ENCODE measurements at regions not wholly inside any gene's neighbourhood (a gene's known extent, or its start where the extent isn't known, plus 50 kb on each side); places are given as distances from the start of the nearest gene placed in this dataset.

GRCh38 chr2:120600335-120600734 lies 135.3 kb upstream of the GLI2 start:
- no peaks in the 10 kb centered on the region for H3K36me3 ChIP-seq
- H3K27ac ChIP-seq, result no peak overlapping the region
- peaks cover 0 to 3% of the 10 kb centered on the region in 2 donors for H3K27me3 ChIP-seq
- H3K4me1 ChIP-seq, result peaks cover 0 to 26% (median 9%) of the 10 kb centered on the region in 4 donors
- no peak for TF ChIP-seq POLR2A (IDR thresholded peaks at IDR 0.05)
- TF ChIP-seq CTCF (IDR thresholded peaks at IDR 0.05), result no peak
- DNase-seq (ENCODE audit: low spot score in 2 of 2), result no peak
- WGBS, 2 donors, result 96% methylated on average over 7 of the region's 7 CpGs
- H3K9me3 ChIP-seq, result no peaks in the 10 kb centered on the region
- H3K4me3 ChIP-seq, result no peak overlapping the region

DNA sequence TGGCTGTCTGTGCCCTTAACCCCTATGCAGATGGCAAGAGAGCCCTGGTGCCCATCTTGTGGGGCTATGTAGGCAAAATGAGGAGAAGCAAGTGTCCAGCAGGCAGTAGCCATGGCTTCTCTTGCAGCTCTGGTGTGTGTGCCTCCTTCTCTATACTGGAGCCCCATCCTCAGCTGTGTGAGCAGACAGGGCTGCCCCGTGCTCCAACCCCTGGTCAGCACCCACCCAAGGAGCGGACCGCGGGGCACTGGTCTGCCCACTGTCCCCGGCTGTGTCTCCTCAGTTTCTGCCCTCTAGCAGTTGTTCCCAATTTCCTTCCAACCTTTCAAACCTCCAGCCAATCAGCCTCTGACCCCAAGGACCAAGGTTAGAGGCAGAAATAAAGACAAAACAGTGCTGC lies 134.9 kb upstream of the GLI2 start:
- DNase-seq (ENCODE audit: low spot score in 2 of 2), result no peak
- TF ChIP-seq CTCF (IDR thresholded peaks at IDR 0.05), result no peak
- TF ChIP-seq EP300 (IDR thresholded peaks at IDR 0.05), result no peak
- TF ChIP-seq POLR2A (IDR thresholded peaks at IDR 0.05), result no peak

GRCh38 chr2:120601566-120601965 lies 134.1 kb upstream of the GLI2 start:
- Histone ChIP-seq H3K4me3 (no peak overlapping the region), H3K9me3 (no peaks in the 10 kb centered on the region), H3K4me1 (peaks cover 0 to 14% (median 6%) of the 10 kb centered on the region in 4 donors), H3K27me3 (peaks cover 0 to 3% of the 10 kb centered on the region in 2 donors), H3K36me3 (no peaks in the 10 kb centered on the region), H3K27ac (no peak overlapping the region)
- DNase-seq (ENCODE audit: low spot score in 2 of 2), result no peak
- no peak for TF ChIP-seq POLR2A (IDR thresholded peaks at IDR 0.05)
- TF ChIP-seq EP300 (IDR thresholded peaks at IDR 0.05), result no peak
- TF ChIP-seq CTCF (IDR thresholded peaks at IDR 0.05), result no peak
- 88 to 97% methylated on average over 8 of the region's 9 CpGs for WGBS, 2 donors

More for the DNA sequence above, 134.9 kb upstream of the GLI2 start:
- no peak overlapping the region for H3K27ac ChIP-seq
- H3K4me3 ChIP-seq, result no peak overlapping the region
- 90 to 91% methylated on average over 5 of the region's 5 CpGs for WGBS, 2 donors
- peaks cover 0 to 22% (median 9%) of the 10 kb centered on the region in 4 donors for H3K4me1 ChIP-seq
- no peaks in the 10 kb centered on the region for H3K36me3 ChIP-seq
- H3K27me3 ChIP-seq, result peaks cover 0 to 3% of the 10 kb centered on the region in 2 donors
- H3K9me3 ChIP-seq, result no peaks in the 10 kb centered on the region

GRCh38 chr2:120602251-120602650 lies 133.4 kb upstream of the GLI2 start:
- no peaks in the 10 kb centered on the region for H3K36me3 ChIP-seq
- 88 to 92% methylated on average over 7 of the region's 7 CpGs for whole genome bisulfite sequencing, 2 donors
- H3K4me3 ChIP-seq, result no peak overlapping the region
- H3K27ac ChIP-seq, result no peak overlapping the region
- H3K27me3 ChIP-seq, result peaks cover 0 to 3% of the 10 kb centered on the region in 2 donors
- peaks cover 0 to 12% (median 5%) of the 10 kb centered on the region in 4 donors for H3K4me1 ChIP-seq
- no peaks in the 10 kb centered on the region for H3K9me3 ChIP-seq
- DNase-seq (ENCODE audit: low spot score in 2 of 2), result no peak
- TF ChIP-seq CTCF (IDR thresholded peaks at IDR 0.05) (no peak), EP300 (IDR thresholded peaks at IDR 0.05) (no peak), POLR2A (IDR thresholded peaks at IDR 0.05) (no peak)

GRCh38 chr2:120604767-120605166 lies 130.9 kb upstream of the GLI2 start:
- Histone ChIP-seq H3K27ac (no peak overlapping the region), H3K4me1 (peaks cover 0 to 7% (median 0%) of the 10 kb centered on the region in 4 donors), H3K4me3 (no peak overlapping the region), H3K9me3 (no peaks in the 10 kb centered on the region), H3K27me3 (peaks cover 0 to 3% of the 10 kb centered on the region in 2 donors), H3K36me3 (no peaks in the 10 kb centered on the region)
- no peak for DNase-seq (ENCODE audit: low spot score in 2 of 2)
- TF ChIP-seq POLR2A (IDR thresholded peaks at IDR 0.05) (no peak), EP300 (IDR thresholded peaks at IDR 0.05) (no peak), CTCF (IDR thresholded peaks at IDR 0.05) (no peak)
- 90 to 96% methylated on average over 6 of the region's 6 CpGs for WGBS, 2 donors
